ENCODE measurements at regions not wholly inside any gene's neighbourhood (a gene's known extent, or its start where the extent isn't known, plus 50 kb on each side); places are given as distances from the start of the nearest gene placed in this dataset.

GRCh38 chr4:35689870-35690269 is 554.4 kb downstream of the ARAP2 start:
- H3K4me1 ChIP-seq (ENCODE audit: control insufficient read depth, insufficient read depth, low read length): no peaks in the 10 kb centered on the region
- H3K9ac ChIP-seq (ENCODE audit: low read depth, low read length): no peak overlapping the region
- no peaks in the 10 kb centered on the region for H3K27me3 ChIP-seq (ENCODE audit: control insufficient read depth, insufficient read depth, low read length)
- H3K4me3 ChIP-seq (ENCODE audit: low read depth, low read length): no peak overlapping the region
- H3K36me3 ChIP-seq (ENCODE audit: control insufficient read depth, insufficient read depth, low read length): no peaks in the 10 kb centered on the region
- H3K9me3 ChIP-seq (ENCODE audit: control insufficient read depth, insufficient read depth, low read length): no peaks in the 10 kb centered on the region

DNA sequence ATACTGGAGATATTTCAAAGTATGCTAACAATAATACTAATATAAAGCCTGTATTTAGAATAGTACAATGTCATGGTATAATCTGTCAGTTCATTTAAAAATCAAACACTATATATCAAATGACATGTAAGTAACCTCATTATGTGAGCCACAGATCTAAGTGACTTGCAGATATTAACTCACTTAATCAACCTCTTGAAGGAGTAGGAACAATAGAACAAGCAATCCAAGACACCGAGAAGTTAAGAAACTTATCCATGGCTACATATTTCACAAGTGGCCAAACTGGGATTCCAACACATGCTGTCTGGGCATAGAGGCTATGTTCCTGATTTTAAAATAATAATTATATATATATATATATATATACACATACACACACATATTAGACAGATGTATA is 554.0 kb downstream of the ARAP2 start:
- H3K4me3 ChIP-seq (ENCODE audit: low read depth, low read length): no peak overlapping the region
- no peaks in the 10 kb centered on the region for H3K9me3 ChIP-seq (ENCODE audit: control insufficient read depth, insufficient read depth, low read length)
- no peaks in the 10 kb centered on the region for H3K4me1 ChIP-seq (ENCODE audit: control insufficient read depth, insufficient read depth, low read length)
- no peak overlapping the region for H3K9ac ChIP-seq (ENCODE audit: low read depth, low read length)
- no peaks in the 10 kb centered on the region for H3K27me3 ChIP-seq (ENCODE audit: control insufficient read depth, insufficient read depth, low read length)
- H3K36me3 ChIP-seq (ENCODE audit: control insufficient read depth, insufficient read depth, low read length): no peaks in the 10 kb centered on the region

DNA sequence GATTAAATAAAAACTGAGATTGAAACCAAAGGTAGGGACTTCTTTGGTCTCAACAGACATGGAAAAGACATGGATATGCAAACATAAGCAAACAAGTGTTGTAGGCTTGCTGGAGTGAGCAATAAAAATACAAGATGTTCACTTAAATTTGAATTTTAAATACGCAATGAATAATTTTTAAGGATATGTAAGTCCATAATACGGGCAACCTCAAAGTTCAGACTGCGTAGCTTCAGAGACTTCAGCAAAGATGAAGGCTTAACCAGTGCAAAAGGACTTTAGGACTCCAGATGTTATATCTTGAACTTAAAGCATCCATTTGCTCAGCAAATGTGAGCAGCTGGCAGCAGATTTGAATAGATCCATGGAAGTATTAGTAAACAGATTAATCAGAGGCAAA is 549.3 kb downstream of the ARAP2 start:
- Histone ChIP-seq H3K36me3 (ENCODE audit: control insufficient read depth, insufficient read depth, low read length) (no peaks in the 10 kb centered on the region), H3K4me1 (ENCODE audit: control insufficient read depth, insufficient read depth, low read length) (no peaks in the 10 kb centered on the region), H3K9me3 (ENCODE audit: control insufficient read depth, insufficient read depth, low read length) (no peaks in the 10 kb centered on the region), H3K27me3 (ENCODE audit: control insufficient read depth, insufficient read depth, low read length) (no peaks in the 10 kb centered on the region), H3K9ac (ENCODE audit: low read depth, low read length) (no peak overlapping the region), H3K4me3 (ENCODE audit: low read depth, low read length) (no peak overlapping the region)

DNA sequence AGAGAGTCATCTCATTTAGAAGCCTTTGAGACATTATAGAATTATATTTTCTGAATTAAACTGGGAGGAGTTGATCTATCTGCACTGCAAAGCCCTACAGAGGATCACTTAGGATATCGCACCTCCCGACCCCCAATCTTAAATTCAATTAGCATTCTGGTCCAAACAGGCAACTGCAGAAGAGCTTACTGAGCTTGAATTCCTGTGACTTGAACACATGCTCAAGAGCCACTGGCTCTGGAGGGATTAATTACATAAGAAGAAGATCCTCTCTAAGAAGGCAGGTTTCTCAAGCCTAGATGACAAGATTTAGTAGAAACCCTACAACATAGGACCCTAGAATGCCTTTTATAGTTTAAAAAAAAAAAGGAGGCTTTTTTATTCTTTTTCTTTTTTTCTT is 548.9 kb downstream of the ARAP2 start:
- H3K36me3 ChIP-seq (ENCODE audit: control insufficient read depth, insufficient read depth, low read length): no peaks in the 10 kb centered on the region

DNA sequence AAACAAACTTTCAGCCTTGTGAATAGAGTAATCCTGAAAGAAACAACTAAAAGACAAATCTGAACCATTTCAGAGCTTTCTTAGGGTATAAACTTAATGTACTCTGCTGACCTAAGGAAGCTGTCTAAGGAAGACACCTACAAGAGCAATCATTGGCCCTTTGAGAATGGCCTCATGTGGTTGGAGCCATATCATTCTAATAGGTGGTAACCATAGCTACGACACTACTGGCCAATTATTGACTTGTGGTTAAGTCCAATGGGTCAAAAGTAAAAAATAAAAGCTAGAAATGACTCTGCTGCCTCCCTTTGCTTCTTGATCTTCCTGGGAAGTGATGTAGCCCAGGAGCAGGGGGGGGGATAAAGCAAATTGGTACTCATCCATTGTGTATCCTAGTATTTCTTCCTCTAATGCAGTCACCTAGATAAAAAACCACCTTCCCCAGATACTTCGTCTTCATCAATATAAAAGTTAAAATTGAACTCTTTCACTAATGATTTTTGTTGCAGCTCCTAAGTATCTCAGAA is 547.0 kb downstream of the ARAP2 start:
- H3K4me1 ChIP-seq (ENCODE audit: control insufficient read depth, insufficient read depth, low read length): no peaks in the 10 kb centered on the region
- no peaks in the 10 kb centered on the region for H3K9me3 ChIP-seq (ENCODE audit: control insufficient read depth, insufficient read depth, low read length)
- H3K9ac ChIP-seq (ENCODE audit: low read depth, low read length): no peak overlapping the region
- no peak overlapping the region for H3K4me3 ChIP-seq (ENCODE audit: low read depth, low read length)
- no peaks in the 10 kb centered on the region for H3K27me3 ChIP-seq (ENCODE audit: control insufficient read depth, insufficient read depth, low read length)
- H3K36me3 ChIP-seq (ENCODE audit: control insufficient read depth, insufficient read depth, low read length): no peaks in the 10 kb centered on the region

More for the DNA sequence above, 548.9 kb downstream of the ARAP2 start:
- Histone ChIP-seq H3K9ac (ENCODE audit: low read depth, low read length) (no peak overlapping the region), H3K27me3 (ENCODE audit: control insufficient read depth, insufficient read depth, low read length) (no peaks in the 10 kb centered on the region), H3K4me1 (ENCODE audit: control insufficient read depth, insufficient read depth, low read length) (no peaks in the 10 kb centered on the region), H3K4me3 (ENCODE audit: low read depth, low read length) (no peak overlapping the region), H3K9me3 (ENCODE audit: control insufficient read depth, insufficient read depth, low read length) (no peaks in the 10 kb centered on the region)

DNA sequence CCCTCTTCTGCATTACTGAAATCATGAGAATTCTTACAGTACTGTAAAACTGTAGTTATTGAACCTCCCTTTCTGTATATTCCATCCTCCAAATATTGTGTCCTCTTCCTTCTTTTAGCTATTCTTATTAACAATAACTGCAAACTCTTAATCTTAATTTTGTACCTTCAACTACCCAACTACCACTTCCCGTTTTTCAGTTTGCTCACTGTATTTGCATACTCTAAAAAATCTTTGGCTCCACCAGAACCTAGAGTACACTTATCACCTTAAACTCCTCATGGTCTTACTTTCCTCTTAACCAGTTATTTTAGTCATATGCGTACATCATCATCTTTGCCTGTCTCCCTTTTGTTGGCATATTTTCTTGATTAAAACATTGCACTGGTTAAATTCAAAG is 543.7 kb downstream of the ARAP2 start:
- Histone ChIP-seq H3K9ac (ENCODE audit: low read depth, low read length) (no peak overlapping the region), H3K4me3 (ENCODE audit: low read depth, low read length) (no peak overlapping the region), H3K27me3 (ENCODE audit: control insufficient read depth, insufficient read depth, low read length) (no peaks in the 10 kb centered on the region), H3K9me3 (ENCODE audit: control insufficient read depth, insufficient read depth, low read length) (no peaks in the 10 kb centered on the region), H3K4me1 (ENCODE audit: control insufficient read depth, insufficient read depth, low read length) (no peaks in the 10 kb centered on the region), H3K36me3 (ENCODE audit: control insufficient read depth, insufficient read depth, low read length) (no peaks in the 10 kb centered on the region)

DNA sequence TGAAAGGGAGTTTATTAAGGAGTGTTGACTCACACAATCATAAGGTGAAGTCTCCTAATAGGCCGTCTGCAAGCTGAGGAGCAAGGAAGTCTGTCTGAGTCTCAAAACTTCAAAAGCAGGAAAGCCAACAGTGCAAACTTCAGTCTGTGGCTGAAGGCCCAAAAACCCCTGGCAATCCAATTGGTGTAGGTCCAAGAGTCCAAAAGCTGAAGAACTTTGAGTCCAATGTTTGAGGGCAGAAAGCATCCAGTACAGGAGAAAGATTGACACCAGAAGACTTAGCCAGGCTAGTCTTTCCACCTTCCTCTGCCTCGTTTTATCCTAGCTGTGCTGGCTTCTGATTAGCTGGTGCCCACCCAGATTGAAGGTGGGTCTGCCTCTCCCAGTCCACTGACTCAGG is 535.2 kb downstream of the ARAP2 start:
- H3K9me3 ChIP-seq (ENCODE audit: control insufficient read depth, insufficient read depth, low read length): no peaks in the 10 kb centered on the region
- no peak overlapping the region for H3K4me3 ChIP-seq (ENCODE audit: low read depth, low read length)
- no peak overlapping the region for H3K9ac ChIP-seq (ENCODE audit: low read depth, low read length)
- no peaks in the 10 kb centered on the region for H3K4me1 ChIP-seq (ENCODE audit: control insufficient read depth, insufficient read depth, low read length)
- H3K36me3 ChIP-seq (ENCODE audit: control insufficient read depth, insufficient read depth, low read length): no peaks in the 10 kb centered on the region
- H3K27me3 ChIP-seq (ENCODE audit: control insufficient read depth, insufficient read depth, low read length): no peaks in the 10 kb centered on the region

DNA sequence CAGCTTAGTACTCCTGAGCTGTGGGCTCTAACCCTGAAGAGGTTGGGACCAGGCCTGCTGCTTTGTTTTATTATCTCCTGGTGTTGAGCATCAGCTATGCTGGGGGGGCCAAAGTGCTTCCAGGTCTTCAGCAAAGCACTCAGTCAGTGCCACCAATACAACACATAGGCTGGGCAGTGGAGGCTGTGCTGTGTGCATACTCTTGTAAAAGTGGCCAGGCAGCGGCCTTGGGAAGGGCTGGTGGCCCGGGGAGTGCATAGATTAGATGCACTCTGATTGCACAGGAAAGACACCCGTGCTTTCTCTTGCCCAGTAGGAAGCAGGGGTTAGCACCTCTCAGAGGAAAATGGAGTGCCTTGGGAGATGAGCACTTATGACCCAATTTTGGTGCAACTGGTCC is 534.0 kb downstream of the ARAP2 start:
- Histone ChIP-seq H3K27me3 (ENCODE audit: control insufficient read depth, insufficient read depth, low read length) (no peaks in the 10 kb centered on the region), H3K36me3 (ENCODE audit: control insufficient read depth, insufficient read depth, low read length) (no peaks in the 10 kb centered on the region), H3K9me3 (ENCODE audit: control insufficient read depth, insufficient read depth, low read length) (no peaks in the 10 kb centered on the region), H3K9ac (ENCODE audit: low read depth, low read length) (no peak overlapping the region), H3K4me3 (ENCODE audit: low read depth, low read length) (no peak overlapping the region), H3K4me1 (ENCODE audit: control insufficient read depth, insufficient read depth, low read length) (no peaks in the 10 kb centered on the region)

GRCh38 chr4:35711127-35711526 is 533.2 kb downstream of the ARAP2 start:
- no peaks in the 10 kb centered on the region for H3K9me3 ChIP-seq (ENCODE audit: control insufficient read depth, insufficient read depth, low read length)
- H3K4me3 ChIP-seq (ENCODE audit: low read depth, low read length): no peak overlapping the region
- no peaks in the 10 kb centered on the region for H3K27me3 ChIP-seq (ENCODE audit: control insufficient read depth, insufficient read depth, low read length)
- no peak overlapping the region for H3K9ac ChIP-seq (ENCODE audit: low read depth, low read length)
- H3K4me1 ChIP-seq (ENCODE audit: control insufficient read depth, insufficient read depth, low read length): no peaks in the 10 kb centered on the region
- no peaks in the 10 kb centered on the region for H3K36me3 ChIP-seq (ENCODE audit: control insufficient read depth, insufficient read depth, low read length)

DNA sequence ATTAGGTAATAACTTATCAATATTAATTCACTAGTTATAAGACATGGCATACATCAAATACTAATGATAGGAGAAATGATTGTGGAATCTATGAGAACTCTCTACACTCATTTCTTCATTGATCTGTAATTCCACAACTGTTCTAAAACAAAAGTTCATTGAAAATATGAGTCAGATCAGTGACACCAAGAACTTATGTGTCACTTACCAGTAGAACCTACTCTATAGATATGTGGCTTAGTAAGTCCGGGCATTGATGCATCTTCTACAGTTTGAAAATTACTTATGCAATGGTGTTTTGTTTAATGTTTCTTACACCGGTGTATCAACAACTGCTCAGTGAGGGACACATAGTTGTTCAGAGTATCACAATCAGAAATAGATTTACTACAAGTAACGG is 520.3 kb downstream of the ARAP2 start:
- Histone ChIP-seq H3K9me3 (ENCODE audit: control insufficient read depth, insufficient read depth, low read length) (no peaks in the 10 kb centered on the region), H3K27me3 (ENCODE audit: control insufficient read depth, insufficient read depth, low read length) (no peaks in the 10 kb centered on the region), H3K4me1 (ENCODE audit: control insufficient read depth, insufficient read depth, low read length) (no peaks in the 10 kb centered on the region), H3K9ac (ENCODE audit: low read depth, low read length) (no peak overlapping the region), H3K4me3 (ENCODE audit: low read depth, low read length) (no peak overlapping the region), H3K36me3 (ENCODE audit: control insufficient read depth, insufficient read depth, low read length) (no peaks in the 10 kb centered on the region)

- Histone ChIP-seq H3K36me3 (ENCODE audit: control insufficient read depth, insufficient read depth, low read length) (no peaks in the 10 kb centered on the region), H3K4me1 (ENCODE audit: control insufficient read depth, insufficient read depth, low read length) (no peaks in the 10 kb centered on the region), H3K27me3 (ENCODE audit: control insufficient read depth, insufficient read depth, low read length) (no peaks in the 10 kb centered on the region), H3K9me3 (ENCODE audit: control insufficient read depth, insufficient read depth, low read length) (no peaks in the 10 kb centered on the region), H3K9ac (ENCODE audit: low read depth, low read length) (no peak overlapping the region), H3K4me3 (ENCODE audit: low read depth, low read length) (no peak overlapping the region)
Observed at GRCh38 chr4:35725131-35725530, 519.2 kb downstream of the ARAP2 start.

DNA sequence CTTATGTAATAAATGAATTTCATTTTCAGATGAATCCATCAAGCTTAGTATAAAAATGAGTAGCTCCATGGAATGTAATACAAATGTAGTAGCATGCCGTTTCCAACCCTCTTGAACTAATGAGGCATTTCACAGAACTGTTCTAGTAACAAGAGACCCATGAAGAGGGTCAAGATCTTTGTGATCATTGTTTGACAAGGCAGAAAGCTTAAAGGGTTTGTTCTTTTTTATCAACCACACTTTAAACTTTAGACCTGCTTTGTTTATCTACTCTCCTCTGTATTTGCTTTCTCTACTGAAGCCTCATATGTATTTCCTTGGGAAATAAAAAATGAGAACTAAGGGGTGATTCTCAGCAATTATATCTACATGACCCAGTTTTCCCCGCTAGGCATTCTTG is 513.9 kb downstream of the ARAP2 start:
- H3K36me3 ChIP-seq (ENCODE audit: control insufficient read depth, insufficient read depth, low read length): no peaks in the 10 kb centered on the region

More for the DNA sequence above, 513.9 kb downstream of the ARAP2 start:
- Histone ChIP-seq H3K4me3 (ENCODE audit: low read depth, low read length) (no peak overlapping the region), H3K27me3 (ENCODE audit: control insufficient read depth, insufficient read depth, low read length) (no peaks in the 10 kb centered on the region), H3K9me3 (ENCODE audit: control insufficient read depth, insufficient read depth, low read length) (no peaks in the 10 kb centered on the region), H3K9ac (ENCODE audit: low read depth, low read length) (no peak overlapping the region), H3K4me1 (ENCODE audit: control insufficient read depth, insufficient read depth, low read length) (no peaks in the 10 kb centered on the region)
